ENCODE measurements at regions not wholly inside any gene's neighbourhood (a gene's known extent, or its start where the extent isn't known, plus 50 kb on each side); places are given as distances from the start of the nearest gene placed in this dataset.

- Histone ChIP-seq H3K36me3 (no peaks in the 10 kb centered on the region), H3K4me1 (no peaks in the 10 kb centered on the region), H3K27ac (no peak overlapping the region), H3K9me3 (no peaks in the 10 kb centered on the region), H3K4me3 (no peak overlapping the region), H3K27me3 (no peaks in the 10 kb centered on the region)
- TF ChIP-seq POLR2AphosphoS5 (IDR thresholded peaks at IDR 0.05) (no peak), EP300 (IDR thresholded peaks at IDR 0.05) (no peak), POLR2A (IDR thresholded peaks at IDR 0.05) (no peak), CTCF (IDR thresholded peaks at IDR 0.05) (no peak)
- intact Hi-C loops (cut with DNase I): no loop called here
- 94 to 95% methylated on average over 2 of the region's 2 CpGs for WGBS, 2 donors
- DNase-seq: no peak
These were observed 622.8 kb downstream of the PSAT1 start for GRCh38 chr9:78919701-78920100.

- intact Hi-C loops (cut with DNase I): no loop called here
- no peaks in the 10 kb centered on the region for H3K9me3 ChIP-seq
- DNase-seq: no peak
- no peak overlapping the region for H3K4me3 ChIP-seq
- TF ChIP-seq CTCF (IDR thresholded peaks at IDR 0.05): no peak
- TF ChIP-seq POLR2A (IDR thresholded peaks at IDR 0.05): no peak
- no peak for TF ChIP-seq EP300 (IDR thresholded peaks at IDR 0.05)
- TF ChIP-seq POLR2AphosphoS5 (IDR thresholded peaks at IDR 0.05): no peak
- H3K27me3 ChIP-seq: no peaks in the 10 kb centered on the region
- H3K27ac ChIP-seq: no peak overlapping the region
- no peaks in the 10 kb centered on the region for H3K36me3 ChIP-seq
- WGBS, 2 donors: 83 to 85% methylated on average over 2 of the region's 2 CpGs
- no peaks in the 10 kb centered on the region for H3K4me1 ChIP-seq
These were observed 624.4 kb downstream of the PSAT1 start for GRCh38 chr9:78921341-78921740.

GRCh38 chr9:78923966-78924659 lies 627.2 kb downstream of the PSAT1 start:
- DNase-seq: no peak
- no peaks in the 10 kb centered on the region for H3K36me3 ChIP-seq

GRCh38 chr9:78927099-78927940 lies 630.4 kb downstream of the PSAT1 start:
- no peaks in the 10 kb centered on the region for H3K4me1 ChIP-seq
- intact Hi-C loops (cut with DNase I): no loop called here

More at GRCh38 chr9:78923966-78924659, 627.2 kb downstream of the PSAT1 start:
- H3K4me3 ChIP-seq: no peak overlapping the region
- no peaks in the 10 kb centered on the region for H3K27me3 ChIP-seq
- no peak overlapping the region for H3K27ac ChIP-seq
- intact Hi-C loops (cut with DNase I): no loop called here
- H3K9me3 ChIP-seq: no peaks in the 10 kb centered on the region
- H3K4me1 ChIP-seq: no peaks in the 10 kb centered on the region
- no peak for TF ChIP-seq EP300 (IDR thresholded peaks at IDR 0.05)
- no peak for TF ChIP-seq POLR2AphosphoS5 (IDR thresholded peaks at IDR 0.05)
- TF ChIP-seq POLR2A (IDR thresholded peaks at IDR 0.05): no peak
- WGBS, 2 donors: 24 to 57% methylated on average over 1 of the region's 1 CpG

More at GRCh38 chr9:78927099-78927940, 630.4 kb downstream of the PSAT1 start:
- no peak overlapping the region for H3K27ac ChIP-seq
- H3K9me3 ChIP-seq: no peaks in the 10 kb centered on the region
- no peak for DNase-seq
- H3K4me3 ChIP-seq: no peak overlapping the region
- 85 to 89% methylated on average over 1 of the region's 1 CpG for WGBS, 2 donors
- no peaks in the 10 kb centered on the region for H3K36me3 ChIP-seq
- no peaks in the 10 kb centered on the region for H3K27me3 ChIP-seq
- TF ChIP-seq POLR2AphosphoS5 (IDR thresholded peaks at IDR 0.05): no peak
- TF ChIP-seq POLR2A (IDR thresholded peaks at IDR 0.05): no peak
- no peak for TF ChIP-seq EP300 (IDR thresholded peaks at IDR 0.05)
- no peak for TF ChIP-seq CTCF (IDR thresholded peaks at IDR 0.05)
